HuH-7 (cell line): ENCODE measurements at regions not wholly inside any gene's neighbourhood (a gene's known extent, or its start where the extent isn't known, plus 50 kb on each side); places are given as distances from the start of the nearest gene placed in this dataset.
"Not testable (repeated sequence)": the region's sequence is repeated elsewhere in the genome, so short reads cannot be mapped to it uniquely, and the experiment has no call there.

Experiments
- DNase-seq: peaks from one replicate; pipeline ENCODE4 v3.0.0; 2011; ENCODE audit warnings: low spot score

- DNase-seq = peak; percentile 58
Measured at GRCh38 chr2:90069290-90069894, 1377.9 kb downstream of the RPIA start.

DNA sequence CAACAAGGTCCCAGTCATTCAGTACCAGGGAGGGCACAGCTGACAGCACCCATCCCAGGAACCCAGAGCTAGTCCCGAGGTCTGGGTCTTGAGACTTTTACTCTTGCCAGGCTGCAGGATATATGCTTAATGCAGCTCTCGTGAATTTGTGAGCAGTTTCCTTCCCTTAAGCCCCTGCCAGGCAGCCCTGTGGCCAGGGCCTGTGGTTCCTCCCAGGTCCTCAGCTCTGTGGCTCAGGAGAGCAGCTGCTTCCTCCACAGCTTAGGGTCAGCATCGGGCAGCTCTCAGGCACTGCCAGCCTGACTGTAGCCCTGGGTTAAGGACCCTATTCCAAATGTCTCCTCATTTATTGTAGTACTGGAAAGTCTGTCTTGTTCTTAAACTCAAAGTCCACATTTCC is 1384.8 kb downstream of the RPIA start:
- DNase-seq = no peak

GRCh38 chr2:90077948-90078347 is 1386.5 kb downstream of the RPIA start:
- no peak for DNase-seq

GRCh38 chr2:90079374-90079773 is 1387.9 kb downstream of the RPIA start:
- DNase-seq = no peak

DNA sequence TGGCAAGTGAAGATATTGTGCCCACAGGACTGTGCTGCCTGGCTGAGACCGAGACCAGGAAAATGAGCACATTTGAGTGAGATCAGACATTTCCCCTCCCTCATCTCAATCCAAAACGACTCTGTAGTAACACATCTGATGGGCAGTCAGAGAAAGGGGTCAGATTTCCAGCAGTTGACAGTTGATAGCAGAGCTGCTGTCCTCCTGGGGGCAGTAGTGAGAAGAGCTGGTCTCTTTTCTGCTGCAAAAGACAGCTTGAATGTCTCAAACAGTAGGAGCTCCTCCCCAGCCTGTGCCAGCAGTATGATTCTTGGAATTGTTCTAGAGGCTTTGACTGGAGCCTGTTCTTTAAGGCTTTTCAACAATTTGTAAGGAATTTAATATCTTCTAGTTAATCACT is 1396.3 kb downstream of the RPIA start:
- DNase-seq = not testable (repeated sequence)

- DNase-seq = not testable (repeated sequence)
Measured at GRCh38 chr2:90093571-90094270, 1402.2 kb downstream of the RPIA start.

GRCh38 chr2:90097617-90098016 is 1406.1 kb downstream of the RPIA start:
- DNase-seq = not testable (repeated sequence)

DNA sequence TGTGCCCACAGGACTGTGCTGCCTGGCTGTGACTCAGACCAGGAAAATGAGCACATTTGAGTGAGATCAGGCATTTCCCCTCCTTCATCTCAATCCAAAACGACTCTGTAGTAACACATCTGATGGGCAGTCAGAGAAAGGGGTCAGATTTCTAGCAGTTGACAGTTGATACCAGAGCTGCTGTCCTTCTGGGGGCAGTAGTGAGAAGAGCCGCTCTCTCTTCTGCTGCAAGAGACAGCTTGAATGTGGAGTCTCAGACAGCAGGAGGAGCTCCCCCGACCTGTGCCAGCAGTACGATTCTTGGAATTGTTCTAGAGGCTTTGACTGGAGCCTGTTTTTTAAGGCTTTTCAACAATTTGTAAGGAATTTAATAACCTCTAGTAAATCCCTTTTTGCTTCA is 1413.7 kb downstream of the RPIA start:
- DNase-seq = not testable (repeated sequence)

DNA sequence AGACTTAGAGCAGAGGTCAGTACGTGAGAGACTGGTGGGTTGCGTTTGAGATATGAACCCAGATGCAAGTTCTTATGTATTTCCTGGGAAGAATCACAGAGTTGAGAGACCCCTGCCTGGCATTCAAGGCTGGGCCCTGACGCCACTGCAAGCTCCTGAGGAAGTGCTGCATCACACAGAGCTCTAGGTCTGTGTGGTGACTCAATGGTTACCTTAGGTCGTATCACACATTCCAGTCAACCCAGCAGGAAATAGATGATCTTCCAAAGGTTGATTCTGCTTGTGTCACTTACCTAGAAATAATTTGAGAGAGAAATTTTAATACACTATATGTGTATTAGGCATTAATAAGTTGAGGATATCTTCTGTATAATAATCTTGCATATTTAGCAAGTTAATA is 1431.9 kb downstream of the RPIA start:
- DNase-seq = not testable (repeated sequence)

GRCh38 chr2:90139046-90139445 is 1447.6 kb downstream of the RPIA start:
- DNase-seq = not testable (repeated sequence)

- DNase-seq = not testable (repeated sequence)
Measured at GRCh38 chr2:90141558-90141957, 1450.1 kb downstream of the RPIA start.

DNA sequence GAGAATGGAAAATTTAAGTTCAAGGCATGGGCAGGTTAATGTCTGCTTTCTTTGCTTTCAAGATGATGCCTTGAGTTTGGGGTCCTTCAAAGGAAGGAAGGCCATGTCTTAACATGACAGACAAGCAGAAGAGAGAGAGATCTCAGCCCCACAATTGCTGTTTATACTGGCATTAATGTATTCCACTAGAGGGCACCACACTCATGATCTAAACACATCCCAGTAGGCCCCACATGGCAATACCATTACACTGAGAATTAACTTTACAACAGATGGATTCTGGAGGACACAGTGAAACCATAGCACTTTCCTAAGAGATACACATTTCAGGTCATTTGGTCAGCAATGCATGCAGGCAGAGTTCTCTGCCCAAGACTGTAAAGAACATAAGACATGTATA is 1460.3 kb downstream of the RPIA start:
- not testable (repeated sequence) for DNase-seq

- not testable (repeated sequence) for DNase-seq
Measured at GRCh38 chr2:90170978-90171377, 1479.5 kb downstream of the RPIA start.

- DNase-seq = not testable (repeated sequence)
Measured at GRCh38 chr2:90173081-90173480, 1481.6 kb downstream of the RPIA start.

GRCh38 chr2:90179591-90179990 is 1488.1 kb downstream of the RPIA start:
- DNase-seq = not testable (repeated sequence)

- peak; percentile 8 for DNase-seq
Measured at GRCh38 chr2:90207454-90208058, 1516.1 kb downstream of the RPIA start.

- no peak for DNase-seq
Measured at GRCh38 chr2:90209009-90209408, 1517.5 kb downstream of the RPIA start.

DNA sequence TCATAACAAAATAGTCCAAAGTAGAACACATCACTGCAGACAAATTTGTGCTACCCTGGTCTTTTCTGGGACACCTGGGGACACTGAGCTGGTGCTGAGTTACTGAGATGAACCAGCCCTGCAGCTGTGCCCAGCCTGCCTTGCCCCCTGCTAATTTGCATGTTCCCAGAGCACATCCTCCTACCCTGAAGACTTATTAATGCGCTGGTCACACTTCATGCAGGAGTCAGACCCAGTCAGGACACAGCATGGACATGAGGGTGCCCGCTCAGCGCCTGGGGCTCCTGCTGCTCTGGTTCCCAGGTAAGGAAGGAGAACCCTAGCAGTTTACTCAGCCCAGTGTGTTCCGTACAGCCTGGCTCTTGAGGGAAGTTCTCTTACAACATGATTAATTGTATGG is 1518.3 kb downstream of the RPIA start:
- DNase-seq = no peak

- not testable (repeated sequence) for DNase-seq
Measured at GRCh38 chr2:90215880-90216279, 1524.4 kb downstream of the RPIA start.

DNA sequence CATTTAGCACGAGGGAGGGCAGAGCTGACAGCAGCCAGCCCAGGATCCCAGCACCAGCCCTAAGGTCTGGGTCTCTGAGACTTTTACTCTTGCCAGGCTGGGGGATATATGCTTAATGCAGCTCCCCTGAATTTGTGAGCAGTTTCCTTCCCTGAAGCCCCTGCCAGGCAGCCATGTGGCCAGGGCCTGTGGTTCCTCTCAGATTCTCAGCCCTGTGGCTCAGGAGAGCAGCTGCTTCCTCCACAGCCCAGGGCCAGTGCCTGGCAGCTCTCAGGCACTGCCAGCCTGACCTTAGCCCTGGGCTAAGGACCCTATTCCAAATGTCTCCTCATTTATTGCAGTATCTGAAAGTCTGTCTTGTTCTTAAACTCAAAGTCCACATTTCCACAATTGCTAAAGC is 1525.3 kb downstream of the RPIA start:
- DNase-seq = not testable (repeated sequence)

DNA sequence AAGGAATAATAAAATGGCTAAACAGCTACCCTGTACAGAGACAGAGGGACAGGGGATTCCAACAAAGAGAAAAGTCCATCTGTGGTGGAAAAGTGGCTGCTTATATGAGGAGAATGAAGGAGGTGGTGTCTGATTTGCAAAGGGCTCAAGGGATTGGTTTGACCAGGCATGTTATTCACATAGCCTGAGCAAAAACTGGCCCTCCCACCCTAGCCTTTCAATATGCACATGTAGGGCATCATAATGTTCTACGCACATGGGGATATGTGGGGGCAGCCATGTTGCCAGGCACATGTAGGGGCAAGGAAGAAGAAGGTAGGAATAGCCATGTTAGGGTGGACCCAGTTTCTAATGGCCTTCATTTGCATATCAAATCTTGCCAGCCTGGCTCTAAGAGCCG is 1527.1 kb downstream of the RPIA start:
- DNase-seq = not testable (repeated sequence)

GRCh38 chr2:90220623-90221299 is 1529.3 kb downstream of the RPIA start:
- DNase-seq = not testable (repeated sequence)

GRCh38 chr2:90221300-90221651 is 1529.8 kb downstream of the RPIA start:
- no peak for DNase-seq
